ENCODE measurements at regions not wholly inside any gene's neighbourhood (a gene's known extent, or its start where the extent isn't known, plus 50 kb on each side); places are given as distances from the start of the nearest gene placed in this dataset.

DNA sequence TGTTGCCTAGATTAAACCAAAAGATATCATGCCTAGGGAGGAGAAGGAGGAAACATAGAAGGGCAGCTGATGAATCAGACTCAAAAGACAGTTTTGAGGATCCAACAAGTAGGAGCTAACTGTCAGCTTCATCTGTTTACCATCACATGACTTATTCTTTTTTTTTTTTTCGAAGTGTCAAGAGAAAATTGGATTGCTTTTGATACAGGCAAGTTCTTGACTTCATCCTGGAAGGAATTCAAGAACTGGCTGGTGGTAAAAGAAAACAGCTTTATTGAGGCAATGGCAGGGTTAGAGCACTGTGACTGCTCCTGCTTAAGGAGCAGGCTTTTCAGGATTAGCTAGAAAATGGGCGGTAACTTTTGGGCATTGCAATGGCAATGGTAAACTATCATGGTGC is 227.5 kb upstream of the KCNMB2 start:
- no peak overlapping the region for H3K27ac Mint-ChIP-seq (ENCODE audit: unreplicated experiment)
- H3K36me3 ChIP-seq (ENCODE audit: control insufficient read depth, insufficient read depth, low read length) = no peaks in the 10 kb centered on the region
- no peak for DNase-seq
- no peak overlapping the region for H3K4me3 Mint-ChIP-seq (ENCODE audit: unreplicated experiment)
- no peaks in the 10 kb centered on the region for H3K27me3 Mint-ChIP-seq (ENCODE audit: insufficient read depth, unreplicated experiment)
- intact Hi-C loops (cut with micrococcal nuclease; ENCODE audit: unreplicated experiment) = no loop called here
- no peaks in the 10 kb centered on the region for H3K36me3 Mint-ChIP-seq (ENCODE audit: insufficient read depth, unreplicated experiment)
- H3K4me1 ChIP-seq = no peaks in the 10 kb centered on the region
- no TSS peak for BruUV-seq (replicated peaks)
- no peaks in the 10 kb centered on the region for H3K9me3 ChIP-seq
- ChIA-PET CTCF (no interaction called here), POLR2A (no interaction called here)
- no peak for TF ChIP-seq CTCF (IDR thresholded peaks at IDR 0.05; ENCODE audit: insufficient read depth in 1 of 2, low read depth in 1 of 2, low read length in 1 of 2, severe bottlenecking in 1 of 2, unreplicated experiment in 1 of 2)
- no peaks in the 10 kb centered on the region for H3K9me3 Mint-ChIP-seq (ENCODE audit: unreplicated experiment)
- H3K4me3 ChIP-seq (ENCODE audit: low read depth, low read length) = no peak overlapping the region
- H3K27me3 ChIP-seq (replicated peaks; ENCODE audit: control insufficient read depth, insufficient read depth, low read length) = no peaks in the 10 kb centered on the region
- H3K4me1 Mint-ChIP-seq (ENCODE audit: low read depth, unreplicated experiment) = no peaks in the 10 kb centered on the region

DNA sequence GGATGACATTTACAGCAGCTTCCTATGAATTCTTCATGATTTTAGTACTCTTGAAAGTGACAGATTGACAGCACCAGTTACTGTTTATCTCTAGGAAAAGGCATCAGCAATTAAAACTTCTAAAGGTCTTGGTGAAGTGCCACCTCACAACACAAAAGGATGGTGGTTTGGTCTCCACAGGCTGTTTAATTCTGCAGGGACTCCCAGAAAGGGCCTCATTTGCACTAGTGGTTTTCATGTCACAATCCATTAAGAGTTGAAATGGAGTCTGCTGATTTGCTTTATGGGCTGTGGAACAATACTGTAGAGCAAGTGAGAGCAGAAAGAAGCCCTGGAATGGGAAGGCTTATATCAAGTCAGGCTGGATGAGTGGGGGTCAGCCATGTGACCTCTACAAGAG is 225.3 kb upstream of the KCNMB2 start:
- H3K4me1 Mint-ChIP-seq (ENCODE audit: low read depth, unreplicated experiment) = no peaks in the 10 kb centered on the region
- Histone ChIP-seq H3K27me3 (replicated peaks; ENCODE audit: control insufficient read depth, insufficient read depth, low read length) (no peaks in the 10 kb centered on the region), H3K4me3 (ENCODE audit: low read depth, low read length) (no peak overlapping the region), H3K9me3 (no peaks in the 10 kb centered on the region), H3K36me3 (ENCODE audit: control insufficient read depth, insufficient read depth, low read length) (no peaks in the 10 kb centered on the region), H3K4me1 (no peaks in the 10 kb centered on the region)
- ChIA-PET POLR2A (no interaction called here), CTCF (no interaction called here)
- H3K9me3 Mint-ChIP-seq (ENCODE audit: unreplicated experiment) = no peaks in the 10 kb centered on the region
- no TSS peak for BruUV-seq (replicated peaks)
- H3K4me3 Mint-ChIP-seq (ENCODE audit: unreplicated experiment) = no peak overlapping the region
- no peak for TF ChIP-seq CTCF (IDR thresholded peaks at IDR 0.05; ENCODE audit: insufficient read depth in 1 of 2, low read depth in 1 of 2, low read length in 1 of 2, severe bottlenecking in 1 of 2, unreplicated experiment in 1 of 2)
- DNase-seq = no peak
- intact Hi-C loops (cut with micrococcal nuclease; ENCODE audit: unreplicated experiment) = no loop called here
- H3K27me3 Mint-ChIP-seq (ENCODE audit: insufficient read depth, unreplicated experiment) = no peaks in the 10 kb centered on the region
- H3K27ac Mint-ChIP-seq (ENCODE audit: unreplicated experiment) = no peak overlapping the region
- no peaks in the 10 kb centered on the region for H3K36me3 Mint-ChIP-seq (ENCODE audit: insufficient read depth, unreplicated experiment)

DNA sequence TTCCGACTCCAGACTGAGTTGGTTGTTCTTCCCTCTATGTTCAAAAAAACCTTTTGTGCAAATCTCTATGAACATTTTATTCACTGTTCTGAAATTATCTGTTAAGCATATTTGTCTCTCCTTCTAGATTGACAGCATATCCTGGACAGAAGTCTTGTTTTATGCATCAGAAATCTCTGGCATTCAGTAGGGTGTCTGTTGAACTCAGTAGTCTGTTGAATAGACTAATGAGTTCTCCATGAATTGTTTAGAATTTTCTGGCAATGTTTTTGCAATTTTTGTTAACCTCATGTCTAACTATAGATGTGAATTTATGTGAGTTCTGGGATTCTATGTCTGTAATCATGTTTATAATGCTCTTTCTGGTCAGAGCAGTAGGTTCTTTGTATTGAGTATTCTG is 222.5 kb upstream of the KCNMB2 start:
- Histone ChIP-seq H3K36me3 (ENCODE audit: control insufficient read depth, insufficient read depth, low read length) (no peaks in the 10 kb centered on the region), H3K4me1 (peaks cover 6% of the 10 kb centered on the region), H3K27me3 (replicated peaks; ENCODE audit: control insufficient read depth, insufficient read depth, low read length) (no peaks in the 10 kb centered on the region), H3K9me3 (no peaks in the 10 kb centered on the region), H3K4me3 (ENCODE audit: low read depth, low read length) (no peak overlapping the region)
- Mint-ChIP-seq H3K27ac (ENCODE audit: unreplicated experiment) (no peak overlapping the region), H3K4me3 (ENCODE audit: unreplicated experiment) (no peak overlapping the region), H3K4me1 (ENCODE audit: low read depth, unreplicated experiment) (no peaks in the 10 kb centered on the region), H3K9me3 (ENCODE audit: unreplicated experiment) (no peaks in the 10 kb centered on the region), H3K27me3 (ENCODE audit: insufficient read depth, unreplicated experiment) (no peaks in the 10 kb centered on the region), H3K36me3 (ENCODE audit: insufficient read depth, unreplicated experiment) (no peaks in the 10 kb centered on the region)
- BruUV-seq (replicated peaks) = no TSS peak
- CTCF ChIA-PET = no interaction called here
- no peak for TF ChIP-seq CTCF (IDR thresholded peaks at IDR 0.05; ENCODE audit: insufficient read depth in 1 of 2, low read depth in 1 of 2, low read length in 1 of 2, severe bottlenecking in 1 of 2, unreplicated experiment in 1 of 2)
- intact Hi-C loops (cut with micrococcal nuclease; ENCODE audit: unreplicated experiment) = no loop called here
- POLR2A ChIA-PET = no interaction called here
- DNase-seq = no peak

Data from Caco-2 (cell line).